ENCODE measurements at regions not wholly inside any gene's neighbourhood (a gene's known extent, or its start where the extent isn't known, plus 50 kb on each side); places are given as distances from the start of the nearest gene placed in this dataset.

DNA sequence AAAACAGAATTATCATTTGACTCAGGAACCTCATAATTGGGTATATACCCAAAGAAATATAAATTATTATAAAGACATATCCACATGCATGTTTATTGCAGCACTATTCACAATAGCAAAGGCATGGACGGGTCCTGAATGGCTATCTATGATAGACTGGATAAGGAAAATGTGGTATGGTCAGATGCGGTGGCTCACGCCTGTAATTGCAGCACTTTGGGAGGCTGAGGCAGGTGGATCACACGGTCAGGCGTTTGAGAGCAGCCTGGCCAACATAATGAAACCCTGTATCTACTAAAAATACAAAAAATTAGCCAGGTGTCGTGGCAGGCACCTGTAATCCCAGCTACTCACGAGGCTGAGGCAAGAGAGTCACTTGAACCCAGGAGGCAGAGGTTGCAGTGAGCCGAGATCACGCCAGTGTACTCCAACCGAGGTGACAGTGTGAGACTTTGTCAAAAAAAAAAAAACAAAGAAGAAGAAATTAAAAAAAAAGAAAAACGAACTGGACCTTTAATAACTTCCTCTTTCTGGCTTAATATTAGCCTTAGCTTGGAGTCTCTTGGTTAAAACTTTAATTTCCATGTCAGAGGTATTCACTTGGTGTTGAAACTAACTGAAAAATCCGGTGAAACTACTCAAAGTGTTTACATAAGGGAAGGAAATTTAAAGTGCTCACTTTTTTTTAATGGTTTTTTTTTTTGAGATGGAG is 104.4 kb downstream of the ZNF486 start:
- Histone ChIP-seq H3K36me3 (ENCODE audit: control insufficient read depth in 2 of 2, insufficient read depth in 1 of 2, low read length in 2 of 2) (no peaks in the 10 kb centered on the region), H3K4me3 (ENCODE audit: low read depth, low read length) (no peak overlapping the region), H3K27ac (ENCODE audit: extremely low read depth, low read depth, low read length) (no peak overlapping the region), H3K4me1 (ENCODE audit: control insufficient read depth, insufficient read depth, low read length) (no peaks in the 10 kb centered on the region), H3K9me3 (ENCODE audit: control insufficient read depth, insufficient read depth, low read depth, low read length) (no peaks in the 10 kb centered on the region)
- TF ChIP-seq ZNF354C (tag by site-specific recombination; IDR thresholded peaks at IDR 0.05; ENCODE audit: borderline replicate concordance, low read depth), result no peak
- TF ChIP-seq SP3 (tag by site-specific recombination; IDR thresholded peaks at IDR 0.05), result no peak
- TF ChIP-seq ZNF704 (tag by site-specific recombination; IDR thresholded peaks at IDR 0.05), result no peak
- TF ChIP-seq ZNF202 (tag by site-specific recombination; IDR thresholded peaks at IDR 0.05; ENCODE audit: borderline replicate concordance), result no peak
- TF ChIP-seq HOXA7 (CRISPR knock-in tag; IDR thresholded peaks at IDR 0.05; ENCODE audit: borderline replicate concordance), result no peak
- TF ChIP-seq ZNF248 (tag by site-specific recombination; IDR thresholded peaks at IDR 0.05), result no peak
- TF ChIP-seq, protein P1, sequence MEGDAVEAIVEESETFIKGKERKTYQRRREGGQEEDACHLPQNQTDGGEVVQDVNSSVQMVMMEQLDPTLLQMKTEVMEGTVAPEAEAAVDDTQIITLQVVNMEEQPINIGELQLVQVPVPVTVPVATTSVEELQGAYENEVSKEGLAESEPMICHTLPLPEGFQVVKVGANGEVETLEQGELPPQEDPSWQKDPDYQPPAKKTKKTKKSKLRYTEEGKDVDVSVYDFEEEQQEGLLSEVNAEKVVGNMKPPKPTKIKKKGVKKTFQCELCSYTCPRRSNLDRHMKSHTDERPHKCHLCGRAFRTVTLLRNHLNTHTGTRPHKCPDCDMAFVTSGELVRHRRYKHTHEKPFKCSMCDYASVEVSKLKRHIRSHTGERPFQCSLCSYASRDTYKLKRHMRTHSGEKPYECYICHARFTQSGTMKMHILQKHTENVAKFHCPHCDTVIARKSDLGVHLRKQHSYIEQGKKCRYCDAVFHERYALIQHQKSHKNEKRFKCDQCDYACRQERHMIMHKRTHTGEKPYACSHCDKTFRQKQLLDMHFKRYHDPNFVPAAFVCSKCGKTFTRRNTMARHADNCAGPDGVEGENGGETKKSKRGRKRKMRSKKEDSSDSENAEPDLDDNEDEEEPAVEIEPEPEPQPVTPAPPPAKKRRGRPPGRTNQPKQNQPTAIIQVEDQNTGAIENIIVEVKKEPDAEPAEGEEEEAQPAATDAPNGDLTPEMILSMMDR (tag by site-specific recombination; IDR thresholded peaks at IDR 0.05), result no peak
- no peak for TF ChIP-seq ZNF394 (tag by site-specific recombination; IDR thresholded peaks at IDR 0.05; ENCODE audit: borderline replicate concordance)
- no peak for TF ChIP-seq ZSCAN18 (tag by site-specific recombination; IDR thresholded peaks at IDR 0.05)
- TF ChIP-seq, protein P2, sequence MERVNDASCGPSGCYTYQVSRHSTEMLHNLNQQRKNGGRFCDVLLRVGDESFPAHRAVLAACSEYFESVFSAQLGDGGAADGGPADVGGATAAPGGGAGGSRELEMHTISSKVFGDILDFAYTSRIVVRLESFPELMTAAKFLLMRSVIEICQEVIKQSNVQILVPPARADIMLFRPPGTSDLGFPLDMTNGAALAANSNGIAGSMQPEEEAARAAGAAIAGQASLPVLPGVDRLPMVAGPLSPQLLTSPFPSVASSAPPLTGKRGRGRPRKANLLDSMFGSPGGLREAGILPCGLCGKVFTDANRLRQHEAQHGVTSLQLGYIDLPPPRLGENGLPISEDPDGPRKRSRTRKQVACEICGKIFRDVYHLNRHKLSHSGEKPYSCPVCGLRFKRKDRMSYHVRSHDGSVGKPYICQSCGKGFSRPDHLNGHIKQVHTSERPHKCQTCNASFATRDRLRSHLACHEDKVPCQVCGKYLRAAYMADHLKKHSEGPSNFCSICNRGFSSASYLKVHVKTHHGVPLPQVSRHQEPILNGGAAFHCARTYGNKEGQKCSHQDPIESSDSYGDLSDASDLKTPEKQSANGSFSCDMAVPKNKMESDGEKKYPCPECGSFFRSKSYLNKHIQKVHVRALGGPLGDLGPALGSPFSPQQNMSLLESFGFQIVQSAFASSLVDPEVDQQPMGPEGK (tag by site-specific recombination; IDR thresholded peaks at IDR 0.05), result no peak
- no peak for TF ChIP-seq ZNF140 (tag by site-specific recombination; IDR thresholded peaks at IDR 0.05)
- TF ChIP-seq ZNF335 (tag by site-specific recombination; conservative IDR thresholded peaks at IDR 0.05), result no peak
- TF ChIP-seq ZNF175 (tag by site-specific recombination; IDR thresholded peaks at IDR 0.05), result no peak
- TF ChIP-seq MEIS1 (CRISPR knock-in tag; IDR thresholded peaks at IDR 0.05; ENCODE audit: borderline replicate concordance), result no peak
- TF ChIP-seq MYNN (tag by site-specific recombination; IDR thresholded peaks at IDR 0.05; ENCODE audit: borderline replicate concordance), result no peak
- no peak for TF ChIP-seq ZNF692 (tag by site-specific recombination; IDR thresholded peaks at IDR 0.05)
- no peak for TF ChIP-seq ZNF37A (tag by site-specific recombination; IDR thresholded peaks at IDR 0.05)
- TF ChIP-seq ZNF174 (tag by site-specific recombination; IDR thresholded peaks at IDR 0.05), result no peak
- TF ChIP-seq, protein P3, sequence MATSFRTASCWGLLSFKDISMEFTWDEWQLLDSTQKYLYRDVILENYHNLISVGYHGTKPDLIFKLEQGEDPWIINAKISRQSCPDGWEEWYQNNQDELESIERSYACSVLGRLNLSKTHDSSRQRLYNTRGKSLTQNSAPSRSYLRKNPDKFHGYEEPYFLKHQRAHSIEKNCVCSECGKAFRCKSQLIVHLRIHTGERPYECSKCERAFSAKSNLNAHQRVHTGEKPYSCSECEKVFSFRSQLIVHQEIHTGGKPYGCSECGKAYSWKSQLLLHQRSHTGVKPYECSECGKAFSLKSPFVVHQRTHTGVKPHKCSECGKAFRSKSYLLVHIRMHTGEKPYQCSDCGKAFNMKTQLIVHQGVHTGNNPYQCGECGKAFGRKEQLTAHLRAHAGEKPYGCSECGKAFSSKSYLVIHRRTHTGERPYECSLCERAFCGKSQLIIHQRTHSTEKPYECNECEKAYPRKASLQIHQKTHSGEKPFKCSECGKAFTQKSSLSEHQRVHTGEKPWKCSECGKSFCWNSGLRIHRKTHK (tag by site-specific recombination; IDR thresholded peaks at IDR 0.05), result no peak
- CTCF ChIA-PET, result interaction anchor here (0.5 kb wide), 1 partner anchor 801 kb away, joined by 3 read pairs; no protein-coding TSS in a partner anchor
- POLR2A ChIA-PET, result no interaction called here

Measured in HEK293 (cell line).